Eye (tissue), 1 donor: ENCODE measurements at regions not wholly inside any gene's neighbourhood (a gene's known extent, or its start where the extent isn't known, plus 50 kb on each side); places are given as distances from the start of the nearest gene placed in this dataset.

Source experiments
- DNase-seq: peaks from one replicate; pipeline ENCODE4 v3.0.0-alpha.2; 2015

DNA sequence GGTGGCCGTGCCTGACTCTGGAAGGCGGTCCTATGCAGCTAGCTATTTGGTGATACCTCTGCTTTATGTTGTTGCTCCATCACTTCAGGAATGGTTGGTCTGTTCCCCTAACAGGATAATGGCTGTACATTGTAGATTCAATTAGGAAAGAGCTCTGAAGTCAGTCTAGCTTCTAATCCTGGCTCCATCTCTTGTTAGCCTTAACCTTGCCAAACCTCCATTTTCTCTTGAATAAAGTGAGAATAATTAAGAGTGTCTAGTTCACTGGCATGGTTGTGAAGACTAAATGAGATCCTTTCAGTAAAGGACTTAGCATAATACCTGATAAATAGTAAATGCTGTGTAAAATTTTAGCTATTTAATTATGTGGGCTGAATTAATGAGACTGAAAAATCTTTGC lies 262.5 kb upstream of the ARHGAP20 start:
- no peak for DNase-seq

DNA sequence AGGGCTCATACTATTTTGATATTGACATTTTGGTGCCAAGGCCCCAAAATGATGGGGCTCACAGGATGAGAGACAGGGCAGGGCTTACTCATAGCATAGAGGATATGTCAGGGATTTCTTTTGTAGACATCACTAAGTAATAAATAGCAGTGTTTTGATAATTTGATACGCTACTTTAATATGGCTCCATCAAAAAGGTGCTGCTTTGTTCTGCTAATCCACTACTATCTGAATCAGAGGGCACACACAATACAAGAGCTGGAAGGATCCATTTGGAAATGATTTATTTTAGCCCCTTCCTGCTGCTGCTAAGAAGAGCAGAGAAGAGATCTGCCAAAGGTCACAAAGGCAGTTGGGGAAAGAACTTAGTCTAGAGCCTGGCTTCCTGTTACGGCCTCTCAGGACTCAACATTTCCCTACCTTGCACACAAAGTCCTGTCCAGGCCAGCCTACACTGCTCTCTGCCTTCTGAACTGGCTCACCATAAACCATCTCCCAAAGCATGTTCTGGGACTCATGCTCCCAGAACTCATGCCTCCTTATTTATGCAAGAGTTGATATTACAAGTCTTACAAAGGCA lies 261.3 kb upstream of the ARHGAP20 start:
- DNase-seq = no peak

DNA sequence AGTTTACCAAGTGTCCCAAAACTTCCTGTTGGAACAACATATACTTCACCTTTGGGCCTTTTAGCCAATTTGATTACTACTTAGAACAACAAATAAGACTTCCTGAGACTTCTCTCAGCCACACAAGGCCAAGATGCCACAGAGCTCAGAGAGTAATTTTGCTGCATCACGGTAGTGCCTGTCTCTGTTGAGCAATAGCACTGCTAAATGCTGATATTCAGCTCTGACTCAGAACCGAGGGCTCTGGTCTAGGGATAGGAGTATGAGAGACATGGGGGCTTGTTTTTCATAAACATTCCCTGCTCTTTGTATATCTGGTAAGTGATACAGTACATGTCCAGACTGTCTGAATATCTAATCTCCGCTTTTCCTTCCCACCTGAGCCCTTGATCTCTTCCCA lies 260.4 kb upstream of the ARHGAP20 start:
- DNase-seq = no peak

- no peak for DNase-seq
Observed at GRCh38 chr11:110972106-110972505, 259.9 kb upstream of the ARHGAP20 start.

DNA sequence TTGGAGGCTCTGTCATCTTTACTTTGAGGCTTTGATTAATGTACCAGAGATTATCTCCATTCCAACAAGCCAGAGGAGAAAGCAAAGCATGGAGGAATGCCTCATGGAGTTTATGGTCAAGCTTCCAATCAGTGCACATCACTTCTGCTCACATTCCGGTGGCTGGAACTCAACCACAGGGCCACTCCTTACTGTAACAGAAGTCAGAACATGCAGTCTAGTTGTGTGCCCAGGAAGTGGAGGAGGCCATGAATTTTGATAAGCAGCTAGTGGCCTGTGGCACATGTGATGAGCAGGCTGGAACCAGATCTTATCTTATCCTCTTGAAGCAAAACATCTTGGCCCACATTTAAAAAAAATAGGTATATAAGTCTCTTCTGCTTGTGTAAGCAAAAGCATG lies 258.9 kb upstream of the ARHGAP20 start:
- DNase-seq = no peak

DNA sequence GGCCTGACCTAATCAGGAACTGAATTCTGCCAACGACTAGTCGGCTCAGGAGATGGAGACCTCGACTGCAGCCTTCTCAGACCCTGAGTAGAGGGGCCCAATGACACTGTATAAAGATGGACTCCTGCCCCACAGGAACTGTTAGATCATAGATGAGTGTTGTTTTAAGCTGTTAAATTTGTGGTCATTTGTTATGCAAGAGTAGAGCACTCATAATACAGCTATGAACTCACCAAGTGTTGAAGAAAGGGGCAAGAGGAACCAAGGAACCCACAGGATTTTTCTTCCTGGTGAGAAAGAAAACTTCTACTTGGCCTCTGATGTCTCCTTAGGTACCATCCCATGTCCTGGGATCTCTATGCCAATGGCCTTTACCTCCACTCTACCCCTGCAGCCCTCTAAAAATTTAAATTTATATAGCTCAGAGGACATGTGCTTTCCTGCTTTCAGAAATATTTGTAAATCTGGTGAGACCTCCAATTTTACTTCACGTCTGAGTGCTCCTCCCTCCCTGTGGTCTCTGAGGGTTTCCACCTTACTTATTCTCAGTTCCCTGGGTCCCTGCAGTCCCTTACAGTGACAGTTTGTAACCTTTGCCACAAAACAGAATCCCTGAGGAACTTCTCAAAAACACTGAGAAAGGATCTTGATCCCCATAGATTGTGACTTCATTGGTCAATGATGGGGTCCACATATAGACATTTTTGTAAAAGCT lies 256.3 kb upstream of the ARHGAP20 start:
- DNase-seq = no peak

DNA sequence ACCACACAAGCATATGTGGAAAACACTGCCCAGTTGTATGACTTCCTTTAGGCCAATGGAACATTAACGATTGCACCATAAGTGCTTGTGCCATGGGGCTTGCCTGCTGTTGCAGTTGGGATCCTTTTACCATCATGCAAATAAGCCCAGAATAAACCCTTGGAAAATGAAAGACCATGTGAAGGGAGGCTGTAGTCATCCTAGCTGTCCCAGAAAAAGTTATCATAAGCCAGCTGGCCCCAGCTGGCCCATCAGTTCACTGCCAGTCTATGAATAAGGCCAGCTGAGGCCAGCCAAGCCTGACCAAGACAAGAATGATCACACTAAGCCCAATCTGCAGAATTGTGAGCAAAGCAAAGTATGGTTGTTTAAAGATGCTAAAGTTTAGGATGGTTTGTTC lies 253.9 kb upstream of the ARHGAP20 start:
- no peak for DNase-seq

GRCh38 chr11:110962921-110963320 lies 250.7 kb upstream of the ARHGAP20 start:
- peak; percentile 35 for DNase-seq

DNA sequence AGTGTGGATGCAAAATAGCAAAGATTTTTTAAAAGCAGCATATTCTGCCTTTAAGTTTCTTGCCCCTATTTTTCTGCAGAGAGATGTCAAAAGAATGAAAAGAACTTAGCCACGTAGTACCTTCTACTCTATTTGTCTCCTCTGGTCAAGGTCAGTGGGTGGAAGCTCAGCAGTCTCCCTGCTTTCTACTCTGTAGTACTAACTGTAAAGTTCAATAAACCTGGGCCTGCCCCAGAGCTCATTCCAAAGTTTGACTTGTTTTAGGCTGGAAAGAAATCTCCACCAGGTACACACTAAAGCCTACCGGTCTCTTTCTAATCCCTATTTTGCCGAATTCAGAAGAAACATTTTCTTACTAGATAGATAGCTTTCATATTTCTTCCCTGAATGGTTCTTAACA lies 247.9 kb upstream of the ARHGAP20 start:
- DNase-seq = no peak

- no peak for DNase-seq
Observed at GRCh38 chr11:110958216-110958615, 246.0 kb upstream of the ARHGAP20 start.

DNA sequence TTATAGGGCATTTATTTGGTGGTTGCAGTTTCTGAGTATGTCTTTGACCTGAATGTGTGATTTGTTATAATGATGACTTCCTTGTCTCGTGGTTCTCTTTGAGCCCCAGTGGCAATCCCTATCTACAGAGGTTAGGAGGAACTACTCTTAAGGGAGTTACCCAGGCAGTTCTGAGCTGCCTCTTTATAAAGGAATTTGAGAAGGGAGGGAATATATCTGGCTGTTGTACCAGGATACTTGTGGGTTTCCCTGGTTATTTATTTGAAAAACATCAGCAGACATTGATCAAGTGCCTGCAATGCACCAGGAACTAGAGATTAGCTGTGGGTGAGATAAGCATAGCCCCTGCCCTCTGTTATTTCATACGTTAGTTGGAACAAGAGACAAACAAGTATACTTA lies 243.5 kb upstream of the ARHGAP20 start:
- no peak for DNase-seq

GRCh38 chr11:110951950-110952503 lies 239.8 kb upstream of the ARHGAP20 start:
- DNase-seq = no peak

DNA sequence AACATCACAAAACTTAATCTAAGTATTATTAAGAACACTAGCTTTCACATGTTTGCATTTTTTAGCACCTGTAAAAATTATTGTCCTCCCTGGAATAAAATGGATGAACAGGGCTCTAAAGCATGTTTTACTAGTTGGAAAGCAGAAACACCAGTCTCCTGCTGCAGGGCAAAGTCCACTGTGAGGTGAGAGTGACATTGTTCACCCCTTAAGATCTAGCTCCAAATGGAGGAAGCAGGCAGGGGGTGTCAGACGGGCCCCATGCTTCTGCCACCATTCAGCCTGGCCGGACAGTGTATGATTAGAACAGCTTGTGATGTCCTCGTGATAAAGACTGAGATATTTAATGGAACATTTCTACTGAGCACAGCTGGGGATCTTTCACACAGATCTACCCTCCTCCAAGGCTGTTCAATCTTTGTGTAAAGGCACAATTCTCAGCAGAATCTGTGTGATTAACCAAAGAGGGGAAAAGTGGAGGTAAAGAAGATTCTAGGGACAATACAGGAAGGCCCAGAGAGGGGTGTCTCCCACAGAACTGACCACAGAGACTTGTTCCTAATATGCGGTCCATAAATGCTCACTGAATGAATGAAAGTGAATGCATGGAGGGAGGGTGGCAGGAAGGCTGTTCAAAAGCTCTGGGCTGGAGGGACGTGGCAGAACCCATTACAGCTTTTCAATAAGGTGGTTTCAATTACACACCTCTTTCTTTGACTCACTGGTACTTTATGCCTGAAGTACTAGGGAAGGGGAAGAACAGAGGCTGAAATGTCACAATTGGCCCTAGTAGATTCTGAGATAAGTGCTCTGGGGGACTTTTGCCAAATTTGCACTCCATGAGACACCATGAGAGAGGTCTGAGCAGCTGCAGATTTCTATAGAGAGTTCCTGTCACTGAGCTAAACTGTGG lies 239.1 kb upstream of the ARHGAP20 start:
- DNase-seq = peak; percentile 35

DNA sequence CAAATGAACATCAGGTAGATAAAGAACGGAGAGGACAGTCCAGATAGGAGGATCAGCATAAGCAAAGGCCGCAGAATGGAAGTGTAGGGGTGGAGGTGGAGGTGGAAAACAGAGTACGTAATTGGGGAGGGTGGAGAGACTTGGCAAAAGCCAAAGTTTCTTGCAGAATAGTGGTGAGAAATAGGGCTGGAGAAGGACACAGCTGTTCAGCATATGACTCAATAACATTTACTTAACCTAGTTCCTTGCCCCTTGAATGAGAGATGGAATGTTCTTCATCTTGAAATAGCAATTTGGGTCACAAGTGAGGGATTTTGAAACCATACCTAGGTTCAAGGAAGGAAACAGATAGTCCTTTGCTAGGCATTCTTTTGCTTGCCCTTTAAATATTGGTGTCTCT lies 235.9 kb upstream of the ARHGAP20 start:
- DNase-seq = no peak

GRCh38 chr11:110947096-110947495 lies 234.9 kb upstream of the ARHGAP20 start:
- no peak for DNase-seq

GRCh38 chr11:110939471-110939870 lies 227.2 kb upstream of the ARHGAP20 start:
- DNase-seq = no peak

DNA sequence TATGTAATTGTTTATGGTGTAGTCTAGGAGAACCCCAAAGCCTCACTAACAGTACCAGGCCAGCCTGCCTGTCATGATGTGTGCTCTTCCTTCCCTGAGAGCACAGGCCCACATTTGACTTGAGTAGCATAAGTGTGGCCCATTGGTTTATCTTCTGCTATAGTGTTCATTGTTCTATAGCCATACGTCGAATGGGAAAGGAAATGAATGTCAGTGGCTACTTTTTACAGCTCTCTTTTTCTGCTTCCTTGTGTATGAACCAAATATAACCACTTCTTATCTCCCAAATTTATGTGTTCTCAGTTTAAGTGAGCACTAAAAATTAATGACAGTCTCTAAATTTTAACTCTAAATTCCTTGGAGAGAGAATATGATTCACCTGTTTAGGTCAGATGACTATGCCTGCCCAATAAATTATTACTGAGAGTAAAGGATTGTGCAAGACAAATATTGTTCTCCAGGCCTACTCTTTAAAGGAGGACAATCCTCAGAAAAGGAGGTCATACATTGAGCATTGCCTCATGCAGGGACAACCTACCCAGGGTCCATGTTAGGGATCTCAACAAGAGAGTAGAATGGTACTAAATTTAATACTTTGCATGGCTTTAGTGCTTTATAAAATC lies 222.9 kb upstream of the ARHGAP20 start:
- no peak for DNase-seq

DNA sequence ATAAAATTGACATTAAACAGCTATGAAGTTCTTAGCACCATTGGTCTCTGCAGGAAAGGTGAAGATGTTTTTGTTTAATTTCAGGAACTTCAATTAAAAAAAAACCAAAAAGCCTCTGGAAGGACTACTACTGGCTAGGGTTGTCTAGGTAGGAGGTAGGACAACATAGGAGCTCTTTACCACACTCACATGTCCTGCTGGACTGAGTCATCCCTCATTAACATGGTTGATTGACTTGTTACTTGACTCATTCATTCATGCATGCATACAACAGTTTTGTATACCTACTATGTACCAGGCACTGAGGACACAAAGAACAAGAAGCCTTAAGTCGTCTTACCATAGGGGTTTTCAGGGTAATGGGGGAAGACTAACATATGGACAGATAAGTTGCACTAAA lies 216.9 kb upstream of the ARHGAP20 start:
- no peak for DNase-seq

DNA sequence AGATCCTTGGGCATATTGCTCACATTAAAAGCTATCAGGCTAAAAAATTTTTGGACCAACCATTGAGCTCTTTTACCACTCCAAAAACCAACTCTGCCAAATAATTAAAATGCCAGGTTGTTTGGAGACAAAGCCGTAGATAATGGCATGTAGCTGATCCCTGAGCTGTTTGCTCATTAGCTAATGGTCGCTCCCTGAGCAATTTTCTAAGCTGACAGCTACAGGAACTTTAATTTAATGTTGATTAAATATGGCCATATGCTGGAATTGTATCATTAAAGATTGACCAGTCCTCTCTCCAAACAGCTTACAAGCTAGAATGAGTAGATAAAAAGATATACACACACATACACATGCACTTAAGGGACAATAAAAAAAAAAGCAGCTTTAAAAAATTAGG lies 216.2 kb upstream of the ARHGAP20 start:
- DNase-seq = no peak

DNA sequence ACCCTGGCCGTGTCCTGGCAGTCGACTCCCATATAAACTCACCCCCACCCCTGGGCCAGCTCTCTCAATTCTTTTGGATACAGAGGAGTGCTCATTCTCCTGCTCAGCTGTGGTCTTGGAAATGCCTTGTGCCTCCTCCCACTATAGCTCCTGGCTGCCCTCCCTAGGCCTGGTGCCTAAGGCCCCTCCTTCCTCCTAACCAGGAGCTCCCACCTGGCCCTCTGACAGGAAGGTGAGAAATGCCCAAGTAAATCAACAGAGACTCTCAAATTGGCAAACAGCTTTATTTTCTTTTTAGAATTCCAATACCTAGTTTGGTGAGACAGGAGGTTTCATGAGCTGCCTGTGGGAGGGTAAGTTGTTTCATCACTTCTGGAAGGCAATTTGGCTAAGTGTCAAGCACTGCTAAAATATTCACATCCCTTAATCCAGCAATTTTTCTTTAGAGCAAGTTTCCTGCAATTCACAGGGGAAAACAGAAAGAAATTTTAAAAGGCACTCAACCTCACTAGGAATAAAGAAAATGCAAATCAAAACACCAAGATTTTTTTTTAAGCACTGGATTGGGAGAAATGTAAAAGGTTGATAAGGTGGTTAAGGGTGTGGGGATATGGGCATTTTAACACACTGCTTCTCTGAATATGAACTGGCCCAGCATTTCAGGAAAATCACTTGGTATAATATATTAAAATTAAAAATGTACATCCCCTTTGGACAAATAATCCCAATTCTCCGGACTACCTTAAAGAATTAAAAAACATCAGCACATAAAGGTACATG lies 209.7 kb upstream of the ARHGAP20 start:
- no peak for DNase-seq

- no peak for DNase-seq
Observed at GRCh38 chr11:110919241-110919922, 207.1 kb upstream of the ARHGAP20 start.

GRCh38 chr11:110918351-110918750 lies 206.1 kb upstream of the ARHGAP20 start:
- no peak for DNase-seq
